HUDEP-2 (cell line): ENCODE measurements at regions not wholly inside any gene's neighbourhood (a gene's known extent, or its start where the extent isn't known, plus 50 kb on each side); places are given as distances from the start of the nearest gene placed in this dataset.
"Not testable (repeated sequence)": the region's sequence is repeated elsewhere in the genome, so short reads cannot be mapped to it uniquely, and the experiment has no call there.

Source experiments
- DNase-seq, 76 experiments: peaks; one replicate each; lab custom pipeline; 2025; ENCODE audit not compliant: unreplicated experiment in 76 of 76; lab: John Stamatoyannopoulos, UW

DNA sequence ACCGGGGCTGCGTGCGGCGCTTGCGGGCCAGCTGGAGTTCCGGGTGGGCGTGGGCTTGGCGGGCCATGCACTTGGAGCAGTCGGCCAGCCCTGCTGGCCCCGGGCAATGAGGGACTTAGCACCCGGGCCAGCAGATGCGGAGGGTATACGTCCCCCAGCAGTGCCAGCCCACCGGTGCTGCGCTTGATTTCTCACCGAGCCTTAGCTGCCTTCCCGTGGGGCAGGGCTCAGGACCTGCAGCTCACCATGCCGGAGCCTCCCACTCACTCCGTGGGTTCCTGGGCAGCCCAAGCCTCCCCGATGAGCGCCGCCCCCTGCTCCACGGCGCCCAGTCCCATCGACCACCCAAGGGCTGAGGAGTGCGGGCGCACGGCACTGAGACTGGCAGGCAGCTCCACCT lies 51.4 kb upstream of the INPP4B start:
- DNase-seq, result not testable (repeated sequence)

- DNase-seq, result no peak
Observed at GRCh38 chr4:142900622-142901021, 54.5 kb upstream of the INPP4B start.

DNA sequence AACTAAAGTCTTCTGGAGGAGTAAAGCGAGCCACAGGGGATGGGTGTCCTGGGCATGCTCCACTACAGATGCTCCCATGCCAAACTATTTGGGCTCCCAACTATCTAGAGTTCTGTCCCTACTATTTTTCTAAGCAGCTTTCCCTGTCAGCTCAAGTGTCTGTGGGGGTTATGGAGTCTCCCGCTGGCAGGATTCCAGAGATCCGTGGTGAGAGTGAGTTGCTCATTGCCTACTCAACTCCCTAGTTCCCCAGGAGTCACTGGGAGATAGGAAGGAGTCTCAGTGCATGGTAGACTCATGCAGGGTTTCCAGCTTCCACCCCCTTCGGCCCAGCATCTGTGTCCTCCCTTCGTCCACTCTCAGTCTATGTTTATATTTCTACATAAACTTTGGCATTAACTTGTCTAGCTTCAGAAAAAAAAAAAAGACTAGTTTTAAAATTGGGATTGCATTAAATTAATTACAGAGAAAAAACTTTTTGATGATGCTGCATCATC lies 55.1 kb upstream of the INPP4B start:
- no peak for DNase-seq

- not testable (repeated sequence) for DNase-seq
Observed at GRCh38 chr4:142903617-142904016, 57.5 kb upstream of the INPP4B start.

DNA sequence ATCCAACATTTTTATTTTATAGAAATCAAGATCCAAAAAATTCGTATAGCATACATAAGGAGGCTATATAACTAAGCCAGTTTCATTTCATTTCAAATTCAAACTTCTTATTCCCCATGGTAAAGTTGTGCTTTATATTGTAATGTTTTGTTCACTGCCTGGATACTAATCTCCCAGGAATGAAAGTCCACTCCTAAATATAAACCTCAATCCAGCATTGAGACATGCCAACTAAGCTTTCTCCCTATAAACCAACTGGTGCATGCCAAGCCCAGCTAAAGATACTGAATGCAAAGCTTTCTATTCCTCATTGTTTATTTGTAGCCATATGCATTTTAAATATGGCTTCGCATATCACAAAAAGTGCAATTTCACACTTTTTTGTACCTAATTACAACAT lies 63.8 kb upstream of the INPP4B start:
- DNase-seq, result no peak

GRCh38 chr4:142913034-142913433 lies 66.9 kb upstream of the INPP4B start:
- DNase-seq, result no peak

DNA sequence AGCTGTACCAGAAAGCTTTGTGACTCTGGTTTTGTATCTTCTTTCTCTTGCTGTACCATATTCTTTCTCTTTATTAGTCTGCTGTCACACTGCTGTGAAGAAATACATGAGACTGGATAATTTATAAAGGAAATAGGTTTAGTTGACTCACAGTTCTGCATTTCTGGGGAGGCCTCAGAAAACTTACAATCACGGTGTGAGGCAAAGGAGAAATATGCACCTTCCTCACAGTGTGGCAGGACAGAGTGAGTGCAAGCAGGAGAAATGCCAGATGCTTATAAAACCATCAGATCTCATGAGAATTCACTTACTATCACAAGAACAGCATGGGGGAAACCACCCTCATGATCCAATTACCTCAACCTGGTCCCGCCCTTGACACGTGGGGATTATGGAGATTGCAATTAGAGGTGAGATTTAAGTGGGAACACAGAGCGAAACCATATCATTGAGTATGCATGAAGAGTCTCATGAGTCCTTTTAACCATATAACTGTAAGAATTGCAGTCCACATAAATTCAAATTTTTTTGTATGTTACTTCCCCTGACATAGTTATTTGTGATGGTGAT lies 67.4 kb upstream of the INPP4B start:
- no peak for DNase-seq

DNA sequence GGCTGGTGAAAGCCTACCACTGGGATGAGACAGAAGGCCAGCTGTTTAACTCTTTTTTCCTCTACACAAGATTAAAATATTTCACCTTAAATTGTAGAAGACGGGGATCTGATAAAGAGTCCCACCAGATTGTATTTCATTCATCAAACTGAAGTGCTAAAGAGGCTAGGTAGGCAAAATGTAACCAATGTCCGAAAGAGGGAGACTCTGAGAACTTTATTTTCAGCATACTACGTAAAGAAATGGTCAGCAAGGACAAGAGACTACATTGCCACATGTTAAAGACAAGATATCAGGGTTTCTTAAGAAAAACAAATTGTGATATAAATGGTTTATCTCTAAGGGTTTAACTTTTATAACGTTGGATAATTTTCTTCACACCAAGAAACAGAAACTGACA lies 71.6 kb upstream of the INPP4B start:
- DNase-seq, result no peak

- no peak for DNase-seq
Observed at GRCh38 chr4:142922720-142923119, 76.6 kb upstream of the INPP4B start.

DNA sequence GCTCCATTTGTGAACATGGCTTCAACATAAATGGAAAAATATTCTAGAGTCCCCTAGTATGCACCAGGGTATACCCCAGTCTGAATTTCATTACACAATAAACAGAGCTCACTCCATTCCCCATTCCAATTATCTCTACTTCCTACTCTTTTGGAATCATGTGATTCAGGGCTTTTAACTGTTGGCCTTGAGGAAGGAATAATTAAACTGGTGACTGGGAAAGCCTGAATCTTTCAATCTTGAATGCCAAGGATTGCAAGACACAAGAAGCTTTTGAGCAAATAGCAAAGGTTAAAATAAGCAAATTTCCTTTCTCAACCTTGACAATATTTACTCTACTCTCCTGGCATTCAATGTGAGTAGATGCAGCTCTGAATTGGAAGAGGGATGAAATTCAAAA lies 77.5 kb upstream of the INPP4B start:
- DNase-seq, result no peak

DNA sequence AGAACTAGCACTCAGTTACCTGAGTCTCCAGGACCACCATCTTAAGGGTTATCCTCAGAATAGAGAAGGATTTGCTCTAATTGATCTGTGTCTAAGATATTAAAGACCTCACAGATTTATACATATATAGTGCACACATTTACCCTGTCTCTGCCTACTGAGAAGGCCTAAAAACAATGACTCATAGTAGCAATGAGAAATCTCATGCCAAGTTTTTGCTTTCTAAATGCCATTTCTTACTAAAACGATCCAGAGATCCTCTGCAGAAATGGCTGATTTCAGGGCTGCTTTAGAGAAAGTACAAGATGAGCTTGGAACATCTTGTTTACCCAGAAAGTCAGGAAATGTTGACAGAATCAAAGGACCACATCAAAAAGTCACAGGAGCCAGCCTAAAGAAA lies 79.1 kb upstream of the INPP4B start:
- no peak for DNase-seq

DNA sequence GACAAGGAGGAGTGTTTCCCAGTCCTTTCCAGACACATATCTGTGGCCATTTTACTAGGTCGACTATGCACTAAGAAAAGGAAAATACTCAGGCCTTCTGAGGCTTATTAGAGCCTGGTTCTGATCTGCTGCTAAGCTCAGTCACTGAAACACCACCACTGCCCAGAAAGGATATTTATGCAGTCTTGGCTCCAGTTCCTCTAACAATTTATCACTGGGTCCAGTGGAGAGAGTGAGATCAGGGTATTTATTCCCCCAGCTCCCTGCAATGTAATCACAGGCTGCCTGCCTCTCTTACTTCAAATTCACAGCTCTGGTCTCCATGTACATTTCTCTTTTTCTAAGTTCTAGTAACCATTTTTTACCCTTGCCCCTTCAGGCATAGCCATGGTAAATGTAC lies 81.6 kb upstream of the INPP4B start:
- no peak for DNase-seq

DNA sequence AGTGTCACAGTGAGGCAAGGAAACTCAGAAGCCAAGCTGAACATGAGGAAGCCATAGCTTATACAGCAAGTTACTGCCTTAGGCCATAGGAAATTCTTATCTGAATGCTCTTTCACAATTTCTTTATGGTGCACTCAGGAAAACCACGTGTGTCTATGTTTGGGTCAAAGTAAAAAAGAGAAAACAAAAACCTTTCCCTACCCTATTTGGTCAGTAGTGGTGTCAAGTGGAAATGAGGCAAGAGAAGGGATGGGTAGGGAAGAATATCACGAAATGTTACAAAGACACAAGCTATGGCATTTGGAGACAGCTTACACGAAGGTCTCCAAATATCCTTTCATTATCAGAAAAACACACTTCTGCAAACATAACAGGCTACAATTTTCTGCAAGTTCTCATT lies 83.4 kb upstream of the INPP4B start:
- no peak for DNase-seq

- DNase-seq, result no peak
Observed at GRCh38 chr4:142933207-142933606, 87.1 kb upstream of the INPP4B start.

GRCh38 chr4:142940425-142941330 lies 94.6 kb upstream of the INPP4B start:
- no peak for DNase-seq

DNA sequence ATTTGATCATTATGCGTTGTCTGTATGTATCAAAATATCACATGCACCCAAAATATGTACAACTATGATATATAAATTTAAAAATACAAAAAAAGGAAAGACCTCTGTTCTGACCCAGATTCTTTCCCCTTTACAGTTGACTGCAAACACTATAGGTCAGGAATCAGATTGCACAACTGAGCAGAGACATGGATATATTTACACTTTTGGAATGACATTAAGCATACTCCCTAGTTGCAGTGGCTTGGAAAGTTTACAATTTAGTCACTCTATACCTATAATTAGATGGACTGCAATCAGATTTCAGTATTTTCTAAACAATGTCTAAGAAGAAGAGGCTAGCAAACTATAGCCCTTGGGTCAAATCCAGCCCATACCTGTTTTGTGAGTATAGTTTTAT lies 98.5 kb upstream of the INPP4B start:
- DNase-seq, result no peak

- no peak for DNase-seq
Observed at GRCh38 chr4:142952821-142953580, 106.9 kb upstream of the INPP4B start.

GRCh38 chr4:142954415-142954814 lies 108.3 kb upstream of the INPP4B start:
- DNase-seq, result no peak

DNA sequence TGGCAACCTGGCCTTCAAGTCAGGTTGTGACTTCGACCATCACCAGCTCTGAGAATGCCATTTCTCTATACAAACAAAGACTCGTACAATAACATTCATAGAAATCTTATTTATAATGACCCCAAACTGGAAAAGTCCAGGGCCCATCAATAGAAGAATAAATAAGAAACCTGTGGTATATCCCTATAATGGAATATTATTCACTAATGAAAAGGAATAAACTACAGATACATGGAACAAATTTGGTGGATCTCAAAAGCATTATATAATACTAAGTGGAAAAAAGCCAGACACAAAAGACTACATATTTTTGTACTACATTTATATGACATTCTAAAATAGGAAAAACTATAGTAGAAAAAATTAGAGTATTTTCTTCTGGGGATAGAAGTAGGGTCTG lies 109.4 kb upstream of the INPP4B start:
- no peak for DNase-seq

GRCh38 chr4:142959173-142959572 lies 113.1 kb upstream of the INPP4B start:
- DNase-seq, result no peak

DNA sequence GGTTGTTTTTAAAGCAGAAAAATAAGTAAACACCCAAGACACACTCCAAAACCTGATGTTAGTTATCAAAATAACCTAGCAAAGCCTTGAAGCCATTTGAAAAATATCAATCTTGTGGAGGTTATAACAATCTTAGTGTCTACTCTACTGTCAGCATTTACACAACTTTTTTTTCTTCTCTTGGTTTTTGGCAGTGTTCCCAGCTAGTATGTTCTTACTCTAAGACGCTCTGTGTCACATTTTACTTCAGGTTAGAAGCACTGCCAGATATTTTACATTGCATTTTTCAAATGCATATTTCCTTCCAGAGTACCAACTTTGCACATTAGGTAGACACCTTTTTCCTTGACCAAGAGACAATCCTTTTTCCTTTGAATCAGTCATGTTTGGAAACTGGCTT lies 114.0 kb upstream of the INPP4B start:
- DNase-seq, result no peak
